ENCODE measurements at regions not wholly inside any gene's neighbourhood (a gene's known extent, or its start where the extent isn't known, plus 50 kb on each side); places are given as distances from the start of the nearest gene placed in this dataset.
"Not testable (repeated sequence)": the region's sequence is repeated elsewhere in the genome, so short reads cannot be mapped to it uniquely, and the experiment has no call there.

DNA sequence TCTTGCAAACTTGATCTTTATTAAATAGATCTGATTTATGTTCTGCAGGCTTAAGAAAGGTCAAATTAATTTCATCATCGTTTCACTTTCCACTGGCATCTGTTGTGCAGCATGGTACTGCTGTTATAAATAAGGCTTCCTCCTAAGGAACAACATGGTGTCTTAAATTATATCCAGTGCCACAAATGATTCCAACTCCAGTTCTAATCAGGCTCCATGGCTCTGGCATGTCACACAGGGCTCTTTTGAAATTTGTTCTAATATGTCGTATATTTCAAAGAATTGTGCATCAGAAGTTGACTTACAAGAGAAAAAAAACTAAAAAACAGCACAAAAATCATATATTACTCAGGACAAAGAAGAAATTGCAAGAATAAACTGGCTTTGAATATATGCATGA lies 1090.8 kb upstream of the CELF2 start:
- no peaks in the 10 kb centered on the region for H3K9me3 ChIP-seq (ENCODE audit: control insufficient read depth, insufficient read depth, low read length)
- WGBS (ENCODE audit: insufficient coverage) = no CpG with 5 or more reads among the region's 2 CpGs
- DNase-seq (ENCODE audit: low read depth in 4 of 6, low spot score in 6 of 6) = peak in 2 of 6 donors; percentile 37 to 73

DNA sequence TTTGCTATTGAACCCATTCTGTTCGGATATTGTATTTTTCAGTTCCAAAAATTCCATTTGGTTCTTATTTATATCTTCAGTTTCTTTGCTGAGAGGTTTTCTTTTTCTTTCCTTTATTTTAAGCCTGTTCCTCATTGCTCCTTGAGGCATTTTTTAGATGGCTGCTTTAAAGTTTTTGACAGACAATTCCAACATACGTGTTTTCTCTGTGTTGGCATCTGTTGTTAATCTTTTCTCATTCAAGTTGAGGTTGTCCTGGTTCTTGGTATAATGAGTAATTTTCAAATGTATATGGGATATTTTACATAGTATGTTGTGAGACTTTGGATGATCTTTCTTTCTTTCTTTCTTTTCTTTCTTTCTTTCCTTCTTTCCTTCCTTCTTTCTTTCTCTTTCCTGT lies 1078.0 kb upstream of the CELF2 start:
- no peak overlapping the region for H3K4me3 ChIP-seq (ENCODE audit: low read depth, low read length)
- DNase-seq (ENCODE audit: low read depth in 4 of 6, low spot score in 6 of 6) = peak in 1 of 6 donors; percentile 54
- H3K9me3 ChIP-seq (ENCODE audit: control insufficient read depth, insufficient read depth, low read length) = no peaks in the 10 kb centered on the region
- WGBS (ENCODE audit: insufficient coverage) = no CpG with 5 or more reads among the region's 2 CpGs
- H3K4me1 ChIP-seq (ENCODE audit: control insufficient read depth, insufficient read depth, low read length) = no peaks in the 10 kb centered on the region
- H3K27ac ChIP-seq (ENCODE audit: low read depth, low read length) = no peak overlapping the region
- H3K27me3 ChIP-seq (ENCODE audit: control insufficient read depth, insufficient read depth, low read length) = no peaks in the 10 kb centered on the region
- no peaks in the 10 kb centered on the region for H3K36me3 ChIP-seq (ENCODE audit: control insufficient read depth, insufficient read depth, low read length)

More for the DNA sequence above, 1090.8 kb upstream of the CELF2 start:
- Histone ChIP-seq H3K4me1 (ENCODE audit: control insufficient read depth, insufficient read depth, low read length) (no peaks in the 10 kb centered on the region), H3K27ac (ENCODE audit: low read depth, low read length) (no peak overlapping the region), H3K27me3 (ENCODE audit: control insufficient read depth, insufficient read depth, low read length) (no peaks in the 10 kb centered on the region), H3K36me3 (ENCODE audit: control insufficient read depth, insufficient read depth, low read length) (no peaks in the 10 kb centered on the region), H3K4me3 (ENCODE audit: low read depth, low read length) (no peak overlapping the region)

DNA sequence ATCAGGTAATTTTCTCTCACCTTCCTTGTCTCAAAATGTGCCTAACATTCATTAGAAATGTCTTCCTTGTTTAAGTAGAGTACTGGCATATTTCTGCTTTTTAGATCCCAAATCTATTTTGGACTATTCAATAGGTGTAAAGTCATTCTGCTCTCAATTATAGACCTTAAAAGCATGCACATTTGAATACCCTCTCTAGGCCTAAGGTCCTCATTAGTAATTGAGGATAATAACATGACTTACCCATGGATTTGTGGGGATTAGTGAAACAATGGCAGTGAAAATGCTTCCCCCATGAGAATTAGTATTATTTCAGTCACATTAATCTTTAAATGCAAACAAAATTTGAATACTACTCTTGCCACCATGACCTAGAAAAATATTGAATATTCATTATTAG lies 1073.0 kb upstream of the CELF2 start:
- no peaks in the 10 kb centered on the region for H3K36me3 ChIP-seq (ENCODE audit: control insufficient read depth, insufficient read depth, low read length)
- H3K4me3 ChIP-seq (ENCODE audit: low read depth, low read length) = no peak overlapping the region
- H3K4me1 ChIP-seq (ENCODE audit: control insufficient read depth, insufficient read depth, low read length) = no peaks in the 10 kb centered on the region
- H3K27ac ChIP-seq (ENCODE audit: low read depth, low read length) = no peak overlapping the region
- H3K27me3 ChIP-seq (ENCODE audit: control insufficient read depth, insufficient read depth, low read length) = no peaks in the 10 kb centered on the region
- DNase-seq (ENCODE audit: low read depth in 4 of 6, low spot score in 6 of 6) = no peak
- H3K9me3 ChIP-seq (ENCODE audit: control insufficient read depth, insufficient read depth, low read length) = no peaks in the 10 kb centered on the region

DNA sequence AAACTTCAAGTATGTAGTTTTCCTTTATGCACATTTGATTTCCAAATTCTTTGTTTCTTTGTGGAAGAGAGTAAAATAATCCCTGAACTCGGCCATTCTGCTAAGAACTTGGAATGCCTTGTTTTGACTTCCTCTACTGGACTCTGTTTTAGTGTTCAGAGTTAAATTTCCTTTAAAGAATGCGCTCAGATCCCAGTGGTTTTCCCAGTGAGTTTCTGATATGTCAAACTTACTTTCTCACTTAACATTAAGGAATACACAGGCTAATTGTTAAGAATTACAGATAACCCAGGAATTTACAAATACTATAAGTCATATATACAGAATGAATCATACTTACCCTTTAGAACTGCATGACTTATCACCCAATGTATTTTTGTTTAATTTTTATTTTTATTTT lies 1067.6 kb upstream of the CELF2 start:
- Histone ChIP-seq H3K9me3 (ENCODE audit: control insufficient read depth, insufficient read depth, low read length) (no peaks in the 10 kb centered on the region), H3K27ac (ENCODE audit: low read depth, low read length) (no peak overlapping the region), H3K36me3 (ENCODE audit: control insufficient read depth, insufficient read depth, low read length) (no peaks in the 10 kb centered on the region), H3K27me3 (ENCODE audit: control insufficient read depth, insufficient read depth, low read length) (no peaks in the 10 kb centered on the region), H3K4me1 (ENCODE audit: control insufficient read depth, insufficient read depth, low read length) (no peaks in the 10 kb centered on the region), H3K4me3 (ENCODE audit: low read depth, low read length) (no peak overlapping the region)
- no peak for DNase-seq (ENCODE audit: low read depth in 4 of 6, low spot score in 6 of 6)
- WGBS (ENCODE audit: insufficient coverage) = no CpG with 5 or more reads among the region's 2 CpGs

DNA sequence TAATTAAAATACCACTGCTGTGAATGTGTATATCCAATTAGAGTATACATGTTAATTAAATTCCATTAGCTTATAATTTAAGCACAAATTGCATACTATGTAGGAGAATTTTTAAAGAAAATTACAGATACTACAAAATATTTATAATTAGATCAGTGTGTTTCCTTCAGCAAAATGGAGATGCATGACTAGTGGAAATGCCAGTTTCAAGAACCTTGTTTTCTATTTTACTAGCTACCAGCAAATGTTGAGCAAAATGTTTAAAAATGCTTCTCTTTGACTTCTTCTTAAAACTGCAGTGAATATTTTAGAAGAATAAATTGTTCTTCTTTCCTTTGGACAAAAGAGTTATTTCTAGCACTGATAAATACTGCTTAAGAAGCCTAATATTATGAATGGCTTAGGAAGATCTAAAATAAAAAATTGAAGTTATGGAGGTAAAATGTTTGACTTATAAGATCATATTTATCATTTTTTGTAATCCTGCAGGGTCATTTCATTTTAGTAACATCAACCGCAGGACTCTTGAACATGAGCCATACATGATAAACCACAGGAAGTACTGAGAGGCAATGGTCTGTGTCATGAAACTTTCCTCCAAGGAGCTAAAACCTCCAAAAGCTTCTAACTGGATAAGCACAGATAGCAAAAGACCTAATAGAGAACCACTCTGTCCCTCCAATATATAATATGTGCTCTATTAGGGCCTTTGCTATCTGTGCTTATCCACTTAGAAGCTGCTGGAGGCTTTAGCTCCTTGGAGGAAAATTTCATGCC lies 1066.0 kb upstream of the CELF2 start:
- DNase-seq (ENCODE audit: low read depth in 4 of 6, low spot score in 6 of 6) = no peak
- Histone ChIP-seq H3K36me3 (ENCODE audit: control insufficient read depth, insufficient read depth, low read length) (no peaks in the 10 kb centered on the region), H3K27me3 (ENCODE audit: control insufficient read depth, insufficient read depth, low read length) (no peaks in the 10 kb centered on the region), H3K4me1 (ENCODE audit: control insufficient read depth, insufficient read depth, low read length) (no peaks in the 10 kb centered on the region), H3K27ac (ENCODE audit: low read depth, low read length) (no peak overlapping the region), H3K9me3 (ENCODE audit: control insufficient read depth, insufficient read depth, low read length) (no peaks in the 10 kb centered on the region), H3K4me3 (ENCODE audit: low read depth, low read length) (no peak overlapping the region)
- WGBS (ENCODE audit: insufficient coverage) = no CpG with 5 or more reads among the region's 1 CpG

DNA sequence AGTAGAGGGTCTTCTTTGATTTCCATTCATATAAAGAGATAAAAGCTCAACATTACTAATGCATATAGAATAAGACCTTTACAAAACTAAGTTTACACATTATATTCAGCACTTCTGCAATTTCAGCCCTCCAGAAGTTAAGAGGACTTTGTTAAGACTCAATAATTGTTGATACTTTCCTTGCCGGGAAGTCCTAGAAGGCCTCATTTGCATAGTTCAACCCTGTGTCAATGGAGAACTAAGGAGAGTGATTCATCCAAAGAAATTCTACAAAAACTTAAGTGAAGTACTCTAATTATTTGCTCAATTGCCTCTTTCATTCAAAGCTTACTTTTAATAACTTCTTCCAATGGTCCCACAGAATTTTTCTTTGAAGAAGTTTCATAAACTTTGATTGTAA lies 1060.3 kb upstream of the CELF2 start:
- Histone ChIP-seq H3K4me3 (ENCODE audit: low read depth, low read length) (no peak overlapping the region), H3K36me3 (ENCODE audit: control insufficient read depth, insufficient read depth, low read length) (no peaks in the 10 kb centered on the region), H3K4me1 (ENCODE audit: control insufficient read depth, insufficient read depth, low read length) (no peaks in the 10 kb centered on the region), H3K27me3 (ENCODE audit: control insufficient read depth, insufficient read depth, low read length) (no peaks in the 10 kb centered on the region), H3K27ac (ENCODE audit: low read depth, low read length) (no peak overlapping the region), H3K9me3 (ENCODE audit: control insufficient read depth, insufficient read depth, low read length) (no peaks in the 10 kb centered on the region)
- WGBS (ENCODE audit: insufficient coverage) = no CpG with 5 or more reads among the region's 1 CpG
- no peak for DNase-seq (ENCODE audit: low read depth in 4 of 6, low spot score in 6 of 6)

DNA sequence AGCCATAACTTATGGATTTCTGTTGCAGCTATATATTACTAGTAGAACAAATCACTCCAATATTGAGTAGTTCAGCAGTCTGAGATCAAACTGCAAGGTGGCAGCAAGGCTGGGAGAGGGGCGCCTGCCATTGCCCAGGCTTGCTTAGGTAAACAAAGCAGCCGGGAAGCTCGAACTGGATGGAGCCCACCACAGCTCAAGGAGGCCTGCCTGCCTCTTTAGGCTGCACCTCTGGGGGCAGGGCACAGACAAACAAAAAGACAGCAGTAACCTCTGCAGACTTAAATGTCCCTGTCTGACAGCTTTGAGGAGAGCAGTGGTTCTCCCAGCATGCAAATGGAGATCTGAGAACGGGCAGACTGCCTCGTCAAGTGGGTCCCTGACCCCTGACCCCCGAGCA lies 1059.8 kb upstream of the CELF2 start:
- not testable (repeated sequence) for H3K27ac ChIP-seq (ENCODE audit: low read depth, low read length); H3K27me3 ChIP-seq (ENCODE audit: control insufficient read depth, insufficient read depth, low read length)
- 63% methylated on average over 6 of the region's 6 CpGs for WGBS (ENCODE audit: insufficient coverage)

DNA sequence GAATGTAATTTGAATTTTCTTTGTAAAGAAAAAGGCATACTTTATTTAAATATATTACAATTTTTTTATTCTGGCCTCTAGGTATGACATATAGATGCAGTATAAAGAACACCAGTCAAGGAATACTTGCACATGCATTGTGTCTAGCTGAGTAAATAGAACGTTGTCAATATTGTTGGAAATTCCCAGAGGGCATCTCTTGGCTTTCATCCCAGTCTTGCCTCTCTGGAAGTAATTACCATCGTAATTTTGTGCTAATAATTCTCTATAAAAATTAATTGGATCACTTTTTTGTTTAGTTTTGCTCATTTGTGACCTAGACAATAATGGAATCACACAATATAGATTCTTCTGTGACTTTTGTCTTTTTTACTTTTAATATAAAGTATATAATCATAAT lies 1052.3 kb upstream of the CELF2 start:
- DNase-seq (ENCODE audit: low read depth in 4 of 6, low spot score in 6 of 6) = peak in 1 of 6 donors; percentile 71
- Histone ChIP-seq H3K4me3 (ENCODE audit: low read depth, low read length) (no peak overlapping the region), H3K4me1 (ENCODE audit: control insufficient read depth, insufficient read depth, low read length) (no peaks in the 10 kb centered on the region), H3K27me3 (ENCODE audit: control insufficient read depth, insufficient read depth, low read length) (no peaks in the 10 kb centered on the region), H3K36me3 (ENCODE audit: control insufficient read depth, insufficient read depth, low read length) (no peaks in the 10 kb centered on the region), H3K9me3 (ENCODE audit: control insufficient read depth, insufficient read depth, low read length) (no peaks in the 10 kb centered on the region), H3K27ac (ENCODE audit: low read depth, low read length) (no peak overlapping the region)
- no CpG with 5 or more reads among the region's 2 CpGs for WGBS (ENCODE audit: insufficient coverage)

More for the DNA sequence above, 1059.8 kb upstream of the CELF2 start:
- not testable (repeated sequence) for DNase-seq (ENCODE audit: low read depth in 4 of 6, low spot score in 6 of 6); H3K36me3 ChIP-seq (ENCODE audit: control insufficient read depth, insufficient read depth, low read length); H3K9me3 ChIP-seq (ENCODE audit: control insufficient read depth, insufficient read depth, low read length); H3K4me3 ChIP-seq (ENCODE audit: low read depth, low read length); H3K4me1 ChIP-seq (ENCODE audit: control insufficient read depth, insufficient read depth, low read length)

DNA sequence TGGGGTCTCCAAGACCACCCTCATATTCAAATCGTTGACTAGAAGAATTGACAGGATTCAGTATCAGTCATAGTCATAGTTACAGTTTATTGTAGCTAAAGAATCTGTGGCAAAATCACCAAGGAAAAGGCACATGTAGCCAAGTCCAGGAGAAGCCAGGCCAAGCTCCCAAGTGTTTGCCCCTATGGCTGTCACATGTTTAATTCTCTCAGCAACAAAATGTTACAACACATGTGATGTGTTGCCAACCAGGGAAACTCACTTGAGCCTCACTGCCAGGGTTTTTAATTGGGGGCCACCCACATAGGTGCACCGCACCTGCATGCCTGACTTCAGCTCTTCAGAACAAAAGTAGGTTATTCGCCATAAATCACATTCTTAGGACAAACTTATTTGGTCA lies 1030.9 kb upstream of the CELF2 start:
- Histone ChIP-seq H3K4me1 (ENCODE audit: control insufficient read depth, insufficient read depth, low read length) (no peaks in the 10 kb centered on the region), H3K27ac (ENCODE audit: low read depth, low read length) (no peak overlapping the region)
- WGBS (ENCODE audit: insufficient coverage) = 100% methylated on average over 2 of the region's 3 CpGs

DNA sequence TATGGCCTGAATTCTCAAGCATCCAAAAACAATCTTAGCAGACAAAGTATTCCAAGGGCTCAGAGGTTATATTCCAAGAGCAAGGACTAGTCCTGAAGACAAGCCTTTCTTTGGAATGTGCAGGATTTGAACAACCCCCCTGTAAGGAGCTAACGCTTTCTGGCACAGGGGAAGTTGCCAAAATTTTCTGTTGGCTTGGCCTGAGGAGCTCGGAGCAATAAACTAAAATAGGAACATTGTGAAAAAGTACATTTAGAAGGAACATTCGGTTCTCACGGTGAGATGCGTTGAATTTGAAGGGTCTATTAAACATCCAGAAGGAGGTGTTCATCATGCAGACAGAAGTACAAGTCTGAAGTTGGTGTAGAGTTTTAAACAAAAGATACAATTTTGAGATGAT lies 1030.5 kb upstream of the CELF2 start:
- H3K9me3 ChIP-seq (ENCODE audit: control insufficient read depth, insufficient read depth, low read length) = no peaks in the 10 kb centered on the region
- no peaks in the 10 kb centered on the region for H3K27me3 ChIP-seq (ENCODE audit: control insufficient read depth, insufficient read depth, low read length)
- no peaks in the 10 kb centered on the region for H3K36me3 ChIP-seq (ENCODE audit: control insufficient read depth, insufficient read depth, low read length)
- no peak overlapping the region for H3K27ac ChIP-seq (ENCODE audit: low read depth, low read length)
- H3K4me3 ChIP-seq (ENCODE audit: low read depth, low read length) = no peak overlapping the region
- H3K4me1 ChIP-seq (ENCODE audit: control insufficient read depth, insufficient read depth, low read length) = no peaks in the 10 kb centered on the region
- 94% methylated on average over 5 of the region's 5 CpGs for WGBS (ENCODE audit: insufficient coverage)
- no peak for DNase-seq (ENCODE audit: low read depth in 4 of 6, low spot score in 6 of 6)

More for the DNA sequence above, 1030.9 kb upstream of the CELF2 start:
- DNase-seq (ENCODE audit: low read depth in 4 of 6, low spot score in 6 of 6) = no peak
- no peaks in the 10 kb centered on the region for H3K9me3 ChIP-seq (ENCODE audit: control insufficient read depth, insufficient read depth, low read length)
- H3K27me3 ChIP-seq (ENCODE audit: control insufficient read depth, insufficient read depth, low read length) = no peaks in the 10 kb centered on the region
- H3K4me3 ChIP-seq (ENCODE audit: low read depth, low read length) = no peak overlapping the region
- H3K36me3 ChIP-seq (ENCODE audit: control insufficient read depth, insufficient read depth, low read length) = no peaks in the 10 kb centered on the region
